SK-N-SH (cell line): ENCODE measurements at regions not wholly inside any gene's neighbourhood (a gene's known extent, or its start where the extent isn't known, plus 50 kb on each side); places are given as distances from the start of the nearest gene placed in this dataset.

Experiments
- NFIC ChIP-seq: IDR thresholded peaks from 2 replicates; pipeline ENCODE4 v1.4.0; 2012; ENCODE audit warnings: borderline replicate concordance
- NRF1 ChIP-seq: IDR thresholded peaks from 2 replicates; pipeline ENCODE4 v1.6.1; 2012; ENCODE audit warnings: low read depth, mild to moderate bottlenecking, low read length
- POLR2AphosphoS5 ChIP-seq: IDR thresholded peaks from 2 replicates; pipeline ENCODE4 v1.6.1; 2012; ENCODE audit warnings: low read depth, low read length
- TAF1 ChIP-seq: IDR thresholded peaks from 2 replicates; pipeline ENCODE4 v1.6.1; 2012; ENCODE audit warnings: low read depth, mild to moderate bottlenecking, low read length, moderate library complexity, borderline replicate concordance
- TF ChIP-seq, protein P1 (sequence below): fragments of 200-600 bp; sonication (generic); IDR thresholded peaks from 2 replicates; pipeline ENCODE4 v1.6.1; 2017; ENCODE audit warnings: antibody characterized with exemption, mild to moderate bottlenecking, moderate library complexity
- TF ChIP-seq, protein P2 (sequence below): IDR thresholded peaks from 2 replicates; pipeline ENCODE4 v1.4.0; 2012; ENCODE audit warnings: low read depth, borderline replicate concordance
- TF ChIP-seq, protein P3 (sequence below): IDR thresholded peaks from 2 replicates; pipeline ENCODE4 v1.4.0; 2012; ENCODE audit warnings: low read depth

DNA sequence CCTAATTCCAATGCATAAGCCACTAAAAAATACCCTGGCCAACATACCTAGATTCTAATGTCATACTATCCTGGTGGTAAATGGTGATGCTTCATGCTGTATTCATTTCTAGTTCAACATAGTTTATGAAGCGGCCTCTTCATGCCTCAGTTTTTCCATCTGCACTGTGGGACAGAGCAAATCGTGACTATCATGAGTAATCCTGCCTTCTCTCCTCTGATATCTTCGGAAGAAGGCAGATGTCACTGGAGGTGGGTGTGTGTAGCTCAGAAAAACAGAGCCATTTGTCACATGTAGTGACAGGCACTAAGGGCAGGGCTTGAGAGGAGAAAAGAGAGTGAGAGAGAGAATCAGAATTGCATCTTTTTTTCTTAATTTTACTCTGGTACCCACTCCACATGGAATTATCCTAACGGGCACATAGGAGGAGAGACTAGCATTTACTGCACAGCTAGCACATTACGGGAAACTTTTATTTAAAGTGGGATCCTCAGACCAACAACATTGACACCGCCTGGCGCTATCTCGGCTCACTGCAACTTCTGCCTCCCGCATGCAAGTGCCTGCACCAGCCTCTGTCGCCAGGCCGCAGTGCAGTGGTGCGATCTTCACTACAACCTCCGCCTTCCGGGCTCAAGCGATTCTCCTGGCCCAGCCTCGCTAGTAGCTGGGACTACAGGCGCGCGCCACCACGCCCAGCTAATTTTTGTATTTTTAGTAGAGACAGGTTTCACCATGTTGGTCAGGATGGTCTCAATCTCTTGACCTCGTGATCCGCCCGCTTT, 78.4 kb upstream of the KCNA3 start:
- TF ChIP-seq, protein P1, sequence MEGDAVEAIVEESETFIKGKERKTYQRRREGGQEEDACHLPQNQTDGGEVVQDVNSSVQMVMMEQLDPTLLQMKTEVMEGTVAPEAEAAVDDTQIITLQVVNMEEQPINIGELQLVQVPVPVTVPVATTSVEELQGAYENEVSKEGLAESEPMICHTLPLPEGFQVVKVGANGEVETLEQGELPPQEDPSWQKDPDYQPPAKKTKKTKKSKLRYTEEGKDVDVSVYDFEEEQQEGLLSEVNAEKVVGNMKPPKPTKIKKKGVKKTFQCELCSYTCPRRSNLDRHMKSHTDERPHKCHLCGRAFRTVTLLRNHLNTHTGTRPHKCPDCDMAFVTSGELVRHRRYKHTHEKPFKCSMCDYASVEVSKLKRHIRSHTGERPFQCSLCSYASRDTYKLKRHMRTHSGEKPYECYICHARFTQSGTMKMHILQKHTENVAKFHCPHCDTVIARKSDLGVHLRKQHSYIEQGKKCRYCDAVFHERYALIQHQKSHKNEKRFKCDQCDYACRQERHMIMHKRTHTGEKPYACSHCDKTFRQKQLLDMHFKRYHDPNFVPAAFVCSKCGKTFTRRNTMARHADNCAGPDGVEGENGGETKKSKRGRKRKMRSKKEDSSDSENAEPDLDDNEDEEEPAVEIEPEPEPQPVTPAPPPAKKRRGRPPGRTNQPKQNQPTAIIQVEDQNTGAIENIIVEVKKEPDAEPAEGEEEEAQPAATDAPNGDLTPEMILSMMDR, result no peak
- TF ChIP-seq, protein P2, sequence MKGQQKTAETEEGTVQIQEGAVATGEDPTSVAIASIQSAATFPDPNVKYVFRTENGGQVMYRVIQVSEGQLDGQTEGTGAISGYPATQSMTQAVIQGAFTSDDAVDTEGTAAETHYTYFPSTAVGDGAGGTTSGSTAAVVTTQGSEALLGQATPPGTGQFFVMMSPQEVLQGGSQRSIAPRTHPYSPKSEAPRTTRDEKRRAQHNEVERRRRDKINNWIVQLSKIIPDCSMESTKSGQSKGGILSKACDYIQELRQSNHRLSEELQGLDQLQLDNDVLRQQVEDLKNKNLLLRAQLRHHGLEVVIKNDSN, result no peak
- TF ChIP-seq POLR2AphosphoS5, result no peak
- no peak for TF ChIP-seq NFIC
- no peak for TF ChIP-seq NRF1
- TF ChIP-seq TAF1, result no peak
- TF ChIP-seq, protein P3, sequence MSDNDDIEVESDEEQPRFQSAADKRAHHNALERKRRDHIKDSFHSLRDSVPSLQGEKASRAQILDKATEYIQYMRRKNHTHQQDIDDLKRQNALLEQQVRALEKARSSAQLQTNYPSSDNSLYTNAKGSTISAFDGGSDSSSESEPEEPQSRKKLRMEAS, result no peak
